Left ventricle myocardium inferior (tissue), 1 donor: ENCODE measurements at regions not wholly inside any gene's neighbourhood (a gene's known extent, or its start where the extent isn't known, plus 50 kb on each side); places are given as distances from the start of the nearest gene placed in this dataset.

ENCODE experiments used
- DNase-seq: peaks from one replicate; pipeline ENCODE4 v3.0.0-alpha.2; 2020
- H3K27ac ChIP-seq: fragments of 200-600 bp; replicated peaks from 2 replicates; pipeline ENCODE4 v1.8.0; 2021
- H3K27me3 ChIP-seq: fragments of 200-600 bp; 2 replicates; pipeline ENCODE4 v1.8.0; 2021; ENCODE audit warnings: low read depth
- H3K36me3 ChIP-seq: fragments of 200-600 bp; 2 replicates; pipeline ENCODE4 v1.8.0; 2021
- H3K4me1 ChIP-seq: fragments of 200-600 bp; 2 replicates; pipeline ENCODE4 v1.8.0; 2021
- H3K4me3 ChIP-seq: fragments of 200-600 bp; 2 replicates; pipeline ENCODE4 v1.8.0; 2021; ENCODE audit warnings: mild to moderate bottlenecking, moderate library complexity
- H3K9me3 ChIP-seq: fragments of 200-600 bp; replicated peaks from 2 replicates; pipeline ENCODE4 v1.8.0; 2021
- intact Hi-C: fragments of 100-400 bp; cut with micrococcal nuclease; formaldehyde crosslinking; loops from one replicate; pipeline ENCODE4 v1.11.0; 2022
- TF ChIP-seq, protein P1 (sequence below): fragments of 200-600 bp; IDR thresholded peaks from 2 replicates; pipeline ENCODE4 v1.8.0; 2021; ENCODE audit warnings: antibody characterized with exemption, mild to moderate bottlenecking, borderline replicate concordance
- donor health status: DM: no; HTN: yes; CAD: no; lungs with severe emphysema.

DNA sequence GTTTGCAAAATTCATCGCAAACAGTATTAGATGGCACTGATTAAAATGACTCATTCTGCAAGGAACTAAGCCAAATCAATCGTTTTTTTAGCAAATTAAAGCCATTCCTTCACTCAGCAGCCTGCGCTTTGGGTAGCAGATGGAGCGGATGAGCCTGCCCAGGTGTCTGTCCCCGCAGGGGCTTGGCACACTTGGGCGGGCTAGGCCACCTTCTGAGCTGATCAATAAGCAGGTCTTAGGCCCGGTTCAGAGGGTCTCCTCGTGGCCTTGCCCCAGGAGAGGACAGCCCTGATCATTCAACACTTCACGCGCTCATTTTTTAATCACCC, 78.0 kb upstream of the FCN1 start:
- DNase-seq: no peak
- intact Hi-C loops: no loop called here
- H3K36me3 ChIP-seq: no peaks in the 10 kb centered on the region

DNA sequence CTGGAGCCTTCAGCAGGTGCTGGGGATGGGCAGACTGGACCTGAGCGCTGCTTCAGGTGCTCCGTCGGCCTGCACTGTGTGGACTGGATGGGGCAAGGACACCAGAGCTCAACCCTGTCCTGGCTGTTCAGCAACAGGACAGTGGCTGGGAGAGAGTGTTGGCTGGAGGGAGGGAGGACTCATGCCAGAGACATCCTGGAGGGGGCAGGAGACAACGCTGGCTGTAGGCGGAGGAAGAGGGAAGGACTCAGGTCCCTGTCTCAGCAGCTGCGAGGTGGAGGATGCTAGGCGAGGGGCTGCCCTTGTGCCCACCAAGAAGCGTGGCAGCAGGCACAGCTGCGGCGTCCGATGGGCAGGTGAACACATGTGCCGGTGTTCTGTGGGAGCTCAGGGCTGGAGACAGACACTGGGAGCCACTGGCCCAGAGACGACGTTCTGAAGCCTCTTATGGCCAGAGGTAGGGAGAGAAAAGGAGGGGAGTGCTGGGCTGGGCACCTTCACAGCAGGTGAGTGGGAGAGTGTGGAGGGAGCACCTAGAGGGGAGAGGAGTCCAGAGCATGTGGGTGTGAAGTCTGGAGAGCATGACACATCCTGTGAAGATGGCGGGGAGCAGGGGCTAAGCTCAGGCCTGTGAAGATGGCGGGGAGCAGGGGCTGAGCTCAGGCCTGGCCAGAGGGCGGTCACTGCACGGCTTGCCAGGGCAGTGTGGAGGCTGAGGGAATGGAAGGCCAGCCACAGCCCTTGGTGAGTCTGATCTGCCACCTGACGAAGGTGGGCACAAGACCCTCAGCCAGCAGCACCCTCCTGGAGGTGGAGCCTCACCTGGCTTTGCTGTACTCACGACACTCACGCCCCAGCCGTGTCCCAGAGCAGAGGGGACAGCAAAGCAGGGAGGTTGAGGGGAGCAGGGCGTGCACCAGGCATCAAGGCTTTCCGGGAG, 79.1 kb upstream of the FCN1 start:
- Histone ChIP-seq H3K4me3 (no peak overlapping the region), H3K4me1 (no peaks in the 10 kb centered on the region), H3K9me3 (peaks cover 34% of the 10 kb centered on the region), H3K27me3 (peaks cover 52% of the 10 kb centered on the region), H3K27ac (no peak overlapping the region), H3K36me3 (no peaks in the 10 kb centered on the region)
- no peak for DNase-seq
- TF ChIP-seq, protein P1, sequence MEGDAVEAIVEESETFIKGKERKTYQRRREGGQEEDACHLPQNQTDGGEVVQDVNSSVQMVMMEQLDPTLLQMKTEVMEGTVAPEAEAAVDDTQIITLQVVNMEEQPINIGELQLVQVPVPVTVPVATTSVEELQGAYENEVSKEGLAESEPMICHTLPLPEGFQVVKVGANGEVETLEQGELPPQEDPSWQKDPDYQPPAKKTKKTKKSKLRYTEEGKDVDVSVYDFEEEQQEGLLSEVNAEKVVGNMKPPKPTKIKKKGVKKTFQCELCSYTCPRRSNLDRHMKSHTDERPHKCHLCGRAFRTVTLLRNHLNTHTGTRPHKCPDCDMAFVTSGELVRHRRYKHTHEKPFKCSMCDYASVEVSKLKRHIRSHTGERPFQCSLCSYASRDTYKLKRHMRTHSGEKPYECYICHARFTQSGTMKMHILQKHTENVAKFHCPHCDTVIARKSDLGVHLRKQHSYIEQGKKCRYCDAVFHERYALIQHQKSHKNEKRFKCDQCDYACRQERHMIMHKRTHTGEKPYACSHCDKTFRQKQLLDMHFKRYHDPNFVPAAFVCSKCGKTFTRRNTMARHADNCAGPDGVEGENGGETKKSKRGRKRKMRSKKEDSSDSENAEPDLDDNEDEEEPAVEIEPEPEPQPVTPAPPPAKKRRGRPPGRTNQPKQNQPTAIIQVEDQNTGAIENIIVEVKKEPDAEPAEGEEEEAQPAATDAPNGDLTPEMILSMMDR: no peak
- intact Hi-C loops: no loop called here

More for the DNA sequence above, 78.0 kb upstream of the FCN1 start:
- H3K4me3 ChIP-seq: no peak overlapping the region
- TF ChIP-seq, protein P1: no peak
- H3K27ac ChIP-seq: no peak overlapping the region
- H3K9me3 ChIP-seq: peaks cover 23% of the 10 kb centered on the region
- H3K27me3 ChIP-seq: peaks cover 42% of the 10 kb centered on the region
- no peaks in the 10 kb centered on the region for H3K4me1 ChIP-seq

DNA sequence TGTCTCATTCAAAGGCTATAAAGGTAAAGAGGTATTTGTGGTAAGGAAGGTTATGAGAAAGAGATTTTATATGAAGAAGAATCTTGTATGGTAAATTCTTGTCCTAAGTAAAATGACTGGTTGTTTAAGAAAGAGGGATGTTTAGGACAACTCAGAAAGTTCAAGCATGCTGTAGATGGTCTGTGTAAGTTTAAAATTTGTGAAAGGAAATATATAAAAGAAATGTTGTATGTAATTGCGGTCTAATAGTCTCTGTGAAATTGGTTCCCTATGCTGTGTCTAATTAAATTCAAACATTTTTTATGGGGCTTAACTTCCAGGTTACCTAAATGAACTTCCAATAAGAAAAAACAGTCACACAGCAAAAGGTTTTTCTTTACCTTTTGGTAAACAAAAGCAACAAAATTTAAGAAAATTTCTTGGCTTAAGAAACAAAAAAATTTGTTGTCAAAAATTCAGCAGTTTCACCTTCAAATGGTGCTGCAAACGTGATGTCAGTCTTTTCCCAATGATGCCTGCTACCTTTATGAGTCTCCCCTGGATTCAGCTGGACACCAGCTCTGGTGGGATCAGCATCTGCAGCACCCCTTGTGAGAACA, 83.0 kb upstream of the FCN1 start:
- TF ChIP-seq, protein P1: no peak
- H3K27ac ChIP-seq: no peak overlapping the region
- DNase-seq: no peak
- peaks cover 40% of the 10 kb centered on the region for H3K9me3 ChIP-seq
- no peak overlapping the region for H3K4me3 ChIP-seq
- intact Hi-C loops: no loop called here
- H3K27me3 ChIP-seq: peaks cover 57% of the 10 kb centered on the region
- H3K36me3 ChIP-seq: no peaks in the 10 kb centered on the region
- no peaks in the 10 kb centered on the region for H3K4me1 ChIP-seq

DNA sequence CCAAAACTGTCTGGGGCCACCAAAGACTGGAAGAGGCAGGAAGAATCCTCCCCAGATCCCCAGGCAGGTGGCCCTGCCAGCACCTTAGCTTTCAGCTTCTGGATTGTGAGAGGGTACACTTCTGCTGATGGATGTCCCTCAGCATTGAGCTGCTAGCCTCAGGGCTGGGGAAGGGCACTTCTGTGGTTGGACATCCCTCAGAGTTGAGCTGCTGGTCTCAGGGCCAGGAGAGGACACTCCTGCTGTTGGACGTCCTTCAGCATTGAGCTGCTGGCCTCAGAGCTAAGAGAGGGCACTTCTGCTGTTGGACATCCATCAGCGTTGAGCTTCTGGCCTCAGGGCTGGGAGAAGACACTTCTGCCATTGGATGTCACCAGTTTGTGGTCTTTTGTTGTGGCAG, 83.8 kb upstream of the FCN1 start:
- intact Hi-C loops: no loop called here
- no peaks in the 10 kb centered on the region for H3K36me3 ChIP-seq
- H3K9me3 ChIP-seq: peaks cover 40% of the 10 kb centered on the region
- H3K4me1 ChIP-seq: no peaks in the 10 kb centered on the region
- no peak overlapping the region for H3K4me3 ChIP-seq
- H3K27me3 ChIP-seq: peaks cover 50% of the 10 kb centered on the region
- TF ChIP-seq, protein P1: no peak
- no peak overlapping the region for H3K27ac ChIP-seq
- no peak for DNase-seq

DNA sequence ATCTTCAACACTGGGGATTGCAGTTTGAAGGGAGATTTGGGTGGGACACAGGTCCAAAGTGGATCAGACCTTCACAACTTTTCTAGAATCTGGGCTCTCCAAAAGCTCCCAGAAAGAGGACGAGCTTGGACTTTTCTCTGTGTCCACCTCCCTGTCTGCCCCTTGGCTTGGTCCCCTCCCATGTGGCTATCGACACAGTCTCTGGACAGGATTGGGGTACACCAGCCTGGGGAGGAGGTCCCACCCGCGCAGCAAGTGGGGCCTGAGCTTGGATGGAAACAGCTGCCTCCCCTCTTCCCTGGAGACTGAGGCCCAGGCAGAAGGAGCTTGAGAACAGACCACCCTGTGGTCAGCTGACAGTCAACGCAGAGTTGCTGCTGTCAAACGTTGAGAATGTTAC, 84.6 kb upstream of the FCN1 start:
- peaks cover 40% of the 10 kb centered on the region for H3K9me3 ChIP-seq
- DNase-seq: no peak
- TF ChIP-seq, protein P1: no peak

More for the DNA sequence above, 84.6 kb upstream of the FCN1 start:
- Histone ChIP-seq H3K27ac (no peak overlapping the region), H3K4me3 (no peak overlapping the region), H3K36me3 (no peaks in the 10 kb centered on the region), H3K27me3 (peaks cover 50% of the 10 kb centered on the region), H3K4me1 (no peaks in the 10 kb centered on the region)
- intact Hi-C loops: no loop called here
